GM21447 (cell line): ENCODE measurements at regions not wholly inside any gene's neighbourhood (a gene's known extent, or its start where the extent isn't known, plus 50 kb on each side); places are given as distances from the start of the nearest gene placed in this dataset.
"Not testable (repeated sequence)": the region's sequence is repeated elsewhere in the genome, so short reads cannot be mapped to it uniquely, and the experiment has no call there.

Experiments
- ATAC-seq: cut with Tn5 transposase; IDR thresholded peaks from one replicate; pipeline ENCODE4 v1.9.1; 2021; ENCODE audit not compliant: unreplicated experiment

DNA sequence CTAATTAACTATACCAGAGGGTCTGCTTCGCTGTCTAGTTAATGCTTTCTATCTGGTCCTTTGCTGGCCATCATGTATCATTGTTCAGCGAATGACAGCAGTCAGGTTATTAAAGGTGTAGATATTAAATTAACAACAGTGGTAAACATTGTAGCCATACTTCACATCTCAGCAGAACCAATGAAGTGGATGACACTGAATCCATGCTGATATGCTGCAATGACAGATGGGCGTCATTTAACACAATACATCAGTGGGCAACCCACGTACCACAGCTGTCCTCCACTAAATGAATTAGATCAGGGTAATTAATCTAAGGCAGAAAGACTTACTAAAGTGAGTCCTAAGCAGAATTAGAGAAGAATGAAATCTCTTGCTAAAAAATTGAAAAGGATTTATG, 767.2 kb downstream of the NXPH1 start:
- ATAC-seq = no peak

DNA sequence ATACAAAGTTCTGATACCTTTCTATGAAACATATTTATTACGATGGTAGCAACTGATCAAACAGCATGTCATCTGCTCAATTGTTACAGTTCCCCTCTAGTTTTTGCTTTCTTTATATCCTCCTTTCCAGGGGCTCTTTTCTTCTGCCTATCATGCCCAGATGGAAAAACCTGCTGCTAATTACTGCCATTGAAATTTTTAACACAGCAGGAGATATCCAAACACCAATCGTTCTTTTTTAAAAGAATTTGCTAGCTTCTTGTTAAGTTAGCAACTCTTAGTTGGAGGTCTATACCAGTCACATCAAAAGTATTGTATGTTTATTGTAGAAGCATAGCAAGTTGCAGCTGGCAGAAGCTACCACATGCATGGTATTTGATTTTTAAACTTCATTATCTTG, 768.5 kb downstream of the NXPH1 start:
- no peak for ATAC-seq

DNA sequence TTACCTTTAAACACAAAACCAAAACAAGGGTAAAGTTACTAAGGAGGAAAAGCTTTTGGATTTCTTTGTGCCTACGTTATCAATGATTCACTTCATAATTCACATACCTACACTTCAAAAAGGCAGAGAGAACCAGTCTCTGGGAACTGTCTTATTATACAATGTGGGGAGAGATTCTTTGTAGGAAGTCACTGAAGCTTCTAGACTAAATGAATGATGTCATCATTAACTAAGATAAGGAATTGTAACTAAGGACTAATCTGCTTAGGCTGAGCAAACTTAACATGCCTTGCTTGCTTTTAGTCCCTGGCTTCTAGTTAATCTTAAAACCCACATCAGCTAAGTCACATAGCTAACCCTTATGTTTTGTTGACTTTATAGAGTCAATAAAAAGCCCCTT, 771.2 kb downstream of the NXPH1 start:
- ATAC-seq = no peak

DNA sequence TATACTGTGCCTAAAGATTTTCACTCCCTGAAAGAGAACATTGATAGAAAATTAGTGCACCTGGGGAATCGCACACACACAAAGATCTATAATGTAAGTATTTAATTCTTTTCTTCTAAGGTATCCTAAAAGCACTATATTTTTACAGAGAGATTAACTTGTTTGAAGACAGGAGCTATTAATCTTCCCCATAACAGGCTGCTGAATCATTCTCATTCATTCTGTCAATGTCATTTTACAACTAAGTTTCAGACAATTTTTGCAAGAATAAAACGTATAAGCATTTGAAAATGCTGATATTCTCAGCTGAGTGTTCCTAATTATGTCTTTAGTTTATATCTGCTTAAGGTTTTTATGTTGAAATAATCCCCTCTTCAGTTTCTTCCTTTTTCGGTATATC, 776.7 kb downstream of the NXPH1 start:
- no peak for ATAC-seq

DNA sequence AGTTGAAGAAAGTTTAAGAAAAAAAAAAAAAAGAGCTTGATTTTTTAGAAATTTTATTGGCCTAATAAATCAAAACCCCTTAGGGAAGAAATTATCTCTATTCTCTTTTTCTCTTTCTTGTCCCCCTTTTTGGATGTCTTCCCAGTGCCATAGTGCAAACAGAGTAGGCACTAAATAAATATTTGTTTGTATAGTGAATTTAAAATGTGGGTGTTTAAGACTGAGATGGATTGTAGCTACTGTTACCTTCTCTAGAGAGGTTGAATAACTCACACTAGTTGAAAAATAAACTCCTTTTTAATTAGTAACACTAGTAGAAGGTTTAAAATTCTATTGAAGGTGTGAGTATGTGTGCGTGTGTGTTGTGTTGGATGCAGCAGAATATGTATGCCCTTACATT, 783.8 kb downstream of the NXPH1 start:
- ATAC-seq = no peak

DNA sequence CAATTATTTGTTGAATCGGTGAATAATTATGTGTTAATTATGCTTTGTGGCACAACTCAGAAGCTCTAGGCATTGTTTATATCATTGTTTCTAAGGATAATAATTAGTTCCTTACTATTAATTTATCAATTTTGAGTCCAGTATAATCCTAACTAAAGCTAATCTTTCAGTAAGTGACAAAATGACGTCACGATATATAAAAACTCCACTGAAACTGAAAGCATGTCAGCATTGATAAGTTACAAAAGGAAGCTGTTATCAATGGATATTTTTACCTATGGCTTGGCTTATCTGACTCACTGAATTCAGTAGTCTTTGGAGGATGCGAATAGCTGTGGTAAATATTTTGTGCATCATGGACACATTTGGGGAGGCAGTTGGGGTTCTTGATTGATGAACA, 793.1 kb downstream of the NXPH1 start:
- ATAC-seq = no peak

DNA sequence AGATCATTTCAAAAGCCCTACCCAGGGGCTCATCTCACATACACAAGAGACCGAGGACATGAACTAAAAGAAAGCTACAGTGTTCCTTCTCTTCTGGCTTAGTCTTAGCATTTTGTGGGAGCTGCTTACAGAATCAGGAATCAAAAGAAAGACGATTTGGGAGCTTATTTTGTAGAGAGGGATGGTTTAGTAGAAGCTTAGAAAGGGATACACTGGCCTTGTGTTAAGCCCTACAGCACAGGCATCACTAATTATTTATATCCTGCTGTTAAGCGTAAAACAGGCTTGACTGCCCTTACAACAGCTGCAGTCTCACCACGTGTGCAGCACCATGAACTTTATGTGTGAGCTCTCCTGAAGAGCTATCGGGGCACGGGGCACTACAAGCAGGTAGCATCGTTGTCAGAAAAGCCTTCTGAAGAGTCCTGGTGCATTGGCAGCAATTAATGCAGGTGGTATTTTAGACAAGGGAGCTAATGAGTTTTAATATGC, 798.3 kb downstream of the NXPH1 start:
- ATAC-seq = no peak

DNA sequence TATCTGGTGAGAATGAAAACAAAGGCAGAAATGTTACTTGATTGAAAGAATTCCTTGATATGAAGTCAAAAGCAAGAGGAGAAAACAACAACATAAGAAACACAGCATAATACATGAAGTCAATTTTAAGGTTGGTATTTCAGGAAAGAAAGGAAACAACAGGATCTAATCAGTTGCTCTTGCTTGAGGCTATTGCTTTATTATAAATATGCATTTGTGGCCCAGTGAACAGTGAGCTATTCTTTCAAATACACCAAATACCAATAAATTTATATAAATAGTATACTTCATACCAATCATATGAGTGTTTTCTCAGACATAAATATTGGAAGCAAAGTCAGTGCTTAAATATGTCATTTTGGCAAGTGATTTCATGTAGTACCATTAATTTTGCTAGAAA, 806.6 kb downstream of the NXPH1 start:
- ATAC-seq = no peak

DNA sequence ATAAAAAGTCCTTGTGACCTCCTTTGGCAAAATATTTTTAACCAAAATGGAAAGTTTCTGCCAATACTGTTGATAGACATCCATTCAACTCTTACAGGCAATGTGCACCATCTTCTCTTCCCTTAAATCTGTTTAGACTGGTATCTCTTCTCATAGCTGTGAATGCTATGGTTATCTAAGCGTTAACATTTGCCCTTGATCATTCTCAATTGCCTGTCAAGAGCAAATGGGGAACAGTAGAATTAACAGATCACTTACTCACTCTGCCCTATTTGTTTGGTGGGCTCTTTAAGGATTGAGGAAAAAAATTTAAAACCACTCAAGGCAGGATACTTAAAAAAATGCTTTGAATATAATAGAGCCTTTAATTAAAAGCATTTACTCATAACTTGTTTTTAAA, 808.4 kb downstream of the NXPH1 start:
- no peak for ATAC-seq

DNA sequence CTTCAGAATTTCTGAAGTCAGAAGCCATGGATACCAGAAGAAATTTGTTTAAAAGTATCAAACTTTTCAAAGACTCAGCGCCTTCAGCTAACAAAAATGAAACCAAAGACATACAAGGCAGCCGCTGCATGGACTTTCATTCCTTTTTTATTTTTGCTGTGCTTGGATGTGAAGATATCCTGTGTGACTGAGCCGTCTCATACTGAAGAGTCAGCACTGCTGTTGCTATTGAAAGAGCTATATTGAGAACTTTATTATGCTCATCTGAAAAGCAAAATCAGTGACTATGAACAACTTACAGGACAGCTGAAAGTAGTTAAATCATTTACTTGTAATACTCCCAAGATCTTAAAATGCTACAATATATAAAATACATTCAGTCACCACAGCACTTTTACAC, 809.2 kb downstream of the NXPH1 start:
- no peak for ATAC-seq

DNA sequence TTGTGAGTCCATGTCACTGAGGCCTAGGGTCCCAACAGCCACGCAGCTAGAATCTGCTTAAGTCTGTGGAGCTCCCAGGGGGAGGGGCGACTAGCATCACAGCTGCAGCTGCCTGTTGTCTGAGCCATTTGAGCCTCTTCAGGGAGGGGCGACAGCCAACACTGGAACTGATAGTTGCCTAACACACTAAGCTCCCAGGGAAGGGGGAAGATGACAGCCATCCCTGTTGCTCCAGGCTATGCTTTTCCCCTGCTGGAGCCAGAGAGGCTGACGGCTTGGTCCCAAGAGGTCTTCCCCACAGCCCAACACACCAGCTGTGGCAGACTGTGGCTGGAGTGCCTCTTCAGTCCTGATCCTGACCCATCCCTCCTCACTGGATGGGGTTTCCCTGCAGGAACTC, 817.5 kb downstream of the NXPH1 start:
- ATAC-seq = no peak

DNA sequence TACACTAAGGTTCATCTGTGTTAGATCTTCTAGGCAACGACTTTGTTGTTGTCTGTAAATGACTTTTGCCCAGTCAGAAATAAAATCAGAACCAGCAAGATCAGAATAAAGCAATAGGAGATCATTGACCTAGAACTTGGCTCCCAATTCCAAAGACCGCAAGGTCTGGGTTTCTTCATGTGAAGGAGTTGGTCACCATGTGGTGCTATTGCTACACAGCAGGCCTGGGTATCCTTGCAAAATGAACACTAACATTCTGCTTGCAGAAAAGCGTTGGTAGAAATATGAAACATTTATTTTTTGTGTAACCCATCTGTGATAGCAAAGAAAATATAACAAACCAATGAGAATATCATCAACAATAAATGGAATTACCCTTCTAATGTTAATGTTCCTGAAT, 831.0 kb downstream of the NXPH1 start:
- ATAC-seq = no peak

DNA sequence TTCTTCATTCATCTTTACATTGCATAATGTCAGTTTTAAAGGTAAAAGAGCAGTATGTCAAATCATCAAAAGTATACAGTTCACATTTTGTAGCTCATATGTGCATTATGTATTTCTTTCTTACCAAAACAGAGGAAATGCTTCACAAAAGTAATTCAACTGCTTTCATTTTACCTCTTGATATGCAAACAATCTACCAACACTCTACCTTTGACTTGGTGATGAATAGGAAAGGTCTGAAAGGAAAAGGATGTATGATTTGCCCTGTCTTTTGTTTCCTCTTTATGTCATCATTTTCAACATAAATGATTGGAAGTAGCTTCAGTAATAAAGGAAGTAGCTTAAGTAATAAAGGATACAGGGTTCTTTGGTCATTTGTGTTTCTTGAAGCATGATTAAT, 846.7 kb downstream of the NXPH1 start:
- ATAC-seq = no peak

DNA sequence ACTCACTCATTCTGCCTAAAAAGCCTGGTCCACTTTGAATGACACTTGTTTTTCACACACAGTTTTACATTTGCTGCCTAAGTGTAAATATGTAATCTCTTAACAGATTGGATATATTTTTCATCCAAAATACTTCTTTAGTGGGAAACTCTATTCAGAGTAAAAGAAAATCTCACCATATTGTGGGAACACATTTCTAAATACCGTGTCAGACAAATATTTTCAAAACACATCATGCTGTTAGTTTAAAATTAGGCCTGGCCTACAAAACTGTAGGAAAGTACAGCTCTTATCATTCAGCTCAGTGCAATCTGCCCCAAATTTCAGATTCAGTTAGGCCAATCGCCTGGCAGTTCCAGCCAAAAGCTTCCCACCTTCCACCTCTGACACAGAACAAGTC, 849.8 kb downstream of the NXPH1 start:
- no peak for ATAC-seq

DNA sequence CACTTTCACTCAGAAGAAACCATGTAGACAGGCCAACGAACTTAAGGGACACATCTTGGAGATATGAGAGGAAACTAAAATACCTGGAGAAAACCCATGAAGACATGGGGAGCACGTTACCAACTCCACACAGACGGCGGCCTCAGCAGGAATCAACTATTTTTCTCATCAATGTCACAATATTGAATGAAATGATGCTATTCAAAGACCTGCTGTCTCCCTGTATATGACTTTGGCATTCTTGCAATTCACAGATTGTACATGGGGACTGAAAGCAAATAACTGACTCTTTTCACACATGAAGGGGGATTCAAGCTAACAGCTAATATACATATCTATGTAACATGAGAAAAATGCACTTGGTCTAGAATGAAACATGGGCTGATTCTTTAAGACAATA, 869.0 kb downstream of the NXPH1 start:
- ATAC-seq = no peak

DNA sequence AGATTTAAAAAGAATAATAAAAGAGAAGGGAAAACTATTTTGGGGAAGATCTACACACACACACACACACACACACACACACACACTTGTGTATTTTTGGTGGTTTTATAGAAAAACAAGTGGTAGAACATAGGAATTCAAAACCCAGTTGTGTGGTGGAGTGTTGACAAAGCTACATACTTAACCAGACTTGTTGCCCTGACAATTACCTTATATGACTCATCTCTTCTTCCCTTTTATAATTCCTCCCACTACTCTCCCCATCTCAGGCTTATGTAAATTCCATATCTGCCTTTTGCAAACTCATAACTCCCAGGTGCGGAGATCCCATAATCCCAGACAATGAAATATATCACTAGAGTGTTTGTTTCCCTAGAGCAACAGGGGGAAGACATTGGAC, 873.7 kb downstream of the NXPH1 start:
- no peak for ATAC-seq

DNA sequence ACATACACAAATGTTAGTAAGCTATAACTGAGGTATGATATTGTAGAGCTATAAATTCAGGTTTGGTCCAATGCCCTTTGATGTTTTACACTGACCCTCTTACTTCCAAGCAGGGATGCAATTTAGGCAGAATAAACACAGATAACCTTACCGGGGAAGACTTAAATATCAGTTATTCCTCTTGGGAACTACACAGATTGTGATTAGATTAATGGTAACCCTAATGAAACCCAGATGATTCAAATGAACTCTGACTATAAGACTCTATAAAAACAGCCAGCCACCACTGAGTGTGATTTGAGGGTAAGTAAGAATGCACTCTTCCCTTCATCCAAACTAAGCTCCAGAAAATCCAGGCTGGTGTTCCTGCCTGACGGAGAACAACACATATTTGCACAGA, 891.1 kb downstream of the NXPH1 start:
- no peak for ATAC-seq

DNA sequence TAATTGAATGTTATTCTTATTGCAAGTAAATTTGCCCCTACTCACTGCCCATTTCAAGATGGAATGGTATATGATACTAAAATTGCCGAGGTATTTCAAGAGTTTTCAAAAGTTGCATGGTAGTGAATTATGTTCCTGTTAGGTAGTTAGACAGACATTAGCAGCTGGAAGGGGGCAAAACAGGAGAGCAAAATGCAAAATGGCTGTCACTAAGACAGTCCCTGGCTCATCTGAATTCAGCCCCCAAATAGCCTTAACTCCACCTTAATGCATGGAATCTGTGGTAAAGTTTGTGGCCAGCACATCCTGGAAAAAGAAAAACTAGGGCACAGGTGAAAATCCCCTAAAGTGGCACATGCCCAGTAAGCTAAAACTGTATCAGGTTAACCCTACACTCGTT, 894.9 kb downstream of the NXPH1 start:
- ATAC-seq = no peak

DNA sequence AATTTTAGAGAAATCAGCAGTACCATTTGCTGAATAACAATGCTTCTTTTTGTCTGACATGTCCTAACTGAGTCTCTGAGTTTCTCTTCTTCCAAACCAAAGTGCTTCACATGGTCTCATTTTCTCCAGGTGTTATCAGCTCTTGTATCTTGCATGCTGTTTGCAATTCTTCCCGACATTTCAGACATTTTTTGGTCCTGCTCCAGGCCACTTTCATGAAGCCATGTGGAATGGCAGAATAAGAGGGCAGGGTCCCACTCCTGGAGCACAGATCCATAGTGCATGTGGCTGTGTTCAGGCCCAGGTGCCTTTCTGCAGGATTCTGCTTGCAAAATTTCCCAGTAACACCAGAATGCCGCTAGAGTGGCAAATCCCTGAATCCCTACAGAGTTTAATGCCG, 916.2 kb downstream of the NXPH1 start:
- no peak for ATAC-seq

DNA sequence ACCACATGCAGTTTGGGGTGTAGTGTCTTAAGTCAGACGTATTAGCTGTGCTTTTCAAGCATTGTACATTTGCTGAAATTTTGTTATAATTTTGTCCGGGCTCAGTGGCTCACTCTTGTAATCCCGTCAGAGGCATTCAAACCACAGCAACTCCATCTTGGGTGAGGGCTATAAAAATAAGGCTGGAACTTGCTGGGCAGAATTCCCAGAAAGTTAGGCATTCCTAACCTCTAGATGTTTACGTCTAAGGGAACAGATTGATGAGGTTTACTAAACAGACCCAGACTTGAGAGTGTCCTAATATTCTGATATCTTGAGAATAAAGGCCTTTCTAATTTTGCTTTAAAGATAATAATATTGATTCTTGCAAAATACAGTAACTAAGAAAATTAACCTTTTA, 957.8 kb downstream of the NXPH1 start:
- ATAC-seq = no peak

DNA sequence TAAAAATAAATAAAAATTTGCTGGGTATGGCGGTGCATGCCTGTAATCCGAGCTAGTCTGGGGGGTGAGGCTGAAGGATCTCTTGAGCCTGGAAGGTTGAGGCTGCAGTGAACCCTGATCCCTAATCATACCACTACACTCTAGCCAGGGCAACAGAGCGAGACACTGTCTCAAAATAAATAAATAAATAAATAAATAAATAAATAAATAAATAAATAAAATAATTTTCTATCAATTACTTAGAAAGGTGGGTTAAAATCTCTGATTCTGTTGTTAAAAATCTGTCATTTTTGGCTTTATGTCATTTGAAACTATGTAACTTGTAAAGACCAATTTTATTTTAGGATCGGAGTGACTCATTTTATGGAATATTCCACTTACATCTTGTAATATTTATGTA, 958.6 kb downstream of the NXPH1 start:
- no peak for ATAC-seq

DNA sequence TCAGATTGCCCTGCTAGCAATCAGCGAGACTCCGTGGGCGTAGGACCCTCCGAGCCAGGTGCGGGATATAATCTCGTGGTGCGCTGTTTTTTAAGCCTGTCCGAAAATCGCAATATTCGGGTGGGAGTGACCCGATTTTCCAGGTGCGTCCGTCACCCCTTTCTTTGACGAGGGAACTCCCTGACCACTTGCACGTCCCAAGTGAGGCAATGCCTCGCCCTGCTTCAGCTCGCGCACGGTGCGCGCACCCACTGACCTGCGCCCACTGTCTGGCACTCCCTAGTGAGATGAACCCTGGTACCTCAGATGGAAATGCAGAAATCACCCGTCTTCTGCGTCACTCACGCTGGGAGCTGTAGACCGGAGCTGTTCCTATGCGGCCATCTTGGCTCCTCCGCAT, 971.0 kb downstream of the NXPH1 start:
- not testable (repeated sequence) for ATAC-seq

DNA sequence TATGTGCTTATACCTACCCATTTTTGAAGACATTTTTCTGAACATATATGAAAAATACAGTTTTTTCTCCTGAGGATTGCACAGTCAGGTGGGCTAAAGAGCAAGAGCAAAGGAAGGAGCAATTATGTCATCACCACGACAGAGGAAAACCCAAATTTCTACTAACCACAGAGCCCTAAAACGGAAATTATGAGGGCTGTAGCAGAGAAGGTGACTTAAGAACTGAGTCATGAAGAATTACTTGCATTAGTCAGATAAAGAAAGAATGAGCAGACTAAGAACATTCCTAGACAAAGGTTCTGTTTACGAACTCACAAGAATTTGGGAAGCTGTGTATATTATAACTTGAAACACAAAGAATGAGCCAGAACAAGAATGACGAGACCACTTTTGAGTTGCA, 974.4 kb downstream of the NXPH1 start:
- ATAC-seq = no peak

DNA sequence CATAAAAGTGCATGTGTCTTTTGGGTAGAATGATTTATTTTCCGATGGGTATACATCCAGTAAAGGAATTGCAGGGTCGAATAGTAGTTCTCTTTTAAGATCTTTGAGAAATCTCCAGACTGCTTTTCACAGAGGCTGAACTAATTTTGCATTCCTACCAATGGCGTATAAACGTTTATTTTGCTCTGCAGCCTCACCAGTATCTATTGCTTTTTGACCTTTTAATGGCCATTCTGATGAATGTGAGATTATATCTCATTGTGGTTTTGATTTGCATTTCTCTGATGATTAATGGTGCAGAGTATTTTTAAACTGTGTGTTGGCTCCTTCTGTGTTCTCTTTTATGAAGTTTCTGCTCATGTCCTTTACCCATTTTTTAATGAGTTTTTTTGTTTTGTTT, 1020.1 kb downstream of the NXPH1 start:
- no peak for ATAC-seq
